ENCODE measurements at regions not wholly inside any gene's neighbourhood (a gene's known extent, or its start where the extent isn't known, plus 50 kb on each side); places are given as distances from the start of the nearest gene placed in this dataset.

- Histone ChIP-seq H3K4me3 (ENCODE audit: low read depth, low read length) (no peak overlapping the region), H3K36me3 (ENCODE audit: control insufficient read depth, insufficient read depth, low read length) (no peaks in the 10 kb centered on the region), H3K27me3 (ENCODE audit: control insufficient read depth, insufficient read depth, low read length) (no peaks in the 10 kb centered on the region)
- DNase-seq (ENCODE audit: low read depth), result no peak
- TF ChIP-seq CTCF (IDR thresholded peaks at IDR 0.05; ENCODE audit: insufficient read depth, low read length, poor library complexity, severe bottlenecking), result no peak
Observed at GRCh38 chr2:88810488-88810887, 119.0 kb downstream of the RPIA start.

GRCh38 chr2:88811233-88811632, 119.8 kb downstream of the RPIA start:
- DNase-seq (ENCODE audit: low read depth), result no peak
- H3K4me3 ChIP-seq (ENCODE audit: low read depth, low read length), result no peak overlapping the region
- no peaks in the 10 kb centered on the region for H3K36me3 ChIP-seq (ENCODE audit: control insufficient read depth, insufficient read depth, low read length)
- no peaks in the 10 kb centered on the region for H3K27me3 ChIP-seq (ENCODE audit: control insufficient read depth, insufficient read depth, low read length)
- TF ChIP-seq CTCF (IDR thresholded peaks at IDR 0.05; ENCODE audit: insufficient read depth, low read length, poor library complexity, severe bottlenecking), result no peak

- Histone ChIP-seq H3K4me3 (ENCODE audit: low read depth, low read length) (no peak overlapping the region), H3K27me3 (ENCODE audit: control insufficient read depth, insufficient read depth, low read length) (no peaks in the 10 kb centered on the region), H3K36me3 (ENCODE audit: control insufficient read depth, insufficient read depth, low read length) (no peaks in the 10 kb centered on the region)
- TF ChIP-seq CTCF (IDR thresholded peaks at IDR 0.05; ENCODE audit: insufficient read depth, low read length, poor library complexity, severe bottlenecking), result no peak
- no peak for DNase-seq (ENCODE audit: low read depth)
Observed at GRCh38 chr2:88811681-88812080, 120.2 kb downstream of the RPIA start.

GRCh38 chr2:88813612-88814011, 122.1 kb downstream of the RPIA start:
- H3K4me3 ChIP-seq (ENCODE audit: low read depth, low read length), result no peak overlapping the region
- TF ChIP-seq CTCF (IDR thresholded peaks at IDR 0.05; ENCODE audit: insufficient read depth, low read length, poor library complexity, severe bottlenecking), result no peak

GRCh38 chr2:88815282-88815681, 123.8 kb downstream of the RPIA start:
- Histone ChIP-seq H3K36me3 (ENCODE audit: control insufficient read depth, insufficient read depth, low read length) (no peaks in the 10 kb centered on the region), H3K27me3 (ENCODE audit: control insufficient read depth, insufficient read depth, low read length) (no peaks in the 10 kb centered on the region), H3K4me3 (ENCODE audit: low read depth, low read length) (no peak overlapping the region)
- no peak for DNase-seq (ENCODE audit: low read depth)
- TF ChIP-seq CTCF (IDR thresholded peaks at IDR 0.05; ENCODE audit: insufficient read depth, low read length, poor library complexity, severe bottlenecking), result no peak

More at GRCh38 chr2:88813612-88814011, 122.1 kb downstream of the RPIA start:
- DNase-seq (ENCODE audit: low read depth), result no peak
- H3K36me3 ChIP-seq (ENCODE audit: control insufficient read depth, insufficient read depth, low read length), result no peaks in the 10 kb centered on the region
- no peaks in the 10 kb centered on the region for H3K27me3 ChIP-seq (ENCODE audit: control insufficient read depth, insufficient read depth, low read length)

- TF ChIP-seq CTCF (IDR thresholded peaks at IDR 0.05; ENCODE audit: insufficient read depth, low read length, poor library complexity, severe bottlenecking), result no peak
- H3K36me3 ChIP-seq (ENCODE audit: control insufficient read depth, insufficient read depth, low read length), result no peaks in the 10 kb centered on the region
- no peaks in the 10 kb centered on the region for H3K27me3 ChIP-seq (ENCODE audit: control insufficient read depth, insufficient read depth, low read length)
- DNase-seq (ENCODE audit: low read depth), result no peak
- no peak overlapping the region for H3K4me3 ChIP-seq (ENCODE audit: low read depth, low read length)
Observed at GRCh38 chr2:88815697-88816096, 124.2 kb downstream of the RPIA start.

Data from kidney epithelial cell (primary cell).